Caco-2 (cell line): ENCODE measurements at regions not wholly inside any gene's neighbourhood (a gene's known extent, or its start where the extent isn't known, plus 50 kb on each side); places are given as distances from the start of the nearest gene placed in this dataset.

ENCODE experiments used
- BruUV-seq: library from RNA; stranded (reverse); fragments of 400-500 nt; replicated peaks from 2 replicates; lab custom pipeline; 2021; lab: Mats Ljungman, UMichigan
- CTCF ChIA-PET: fragments of 300-600 bp; sonication (Branson Sonifier 250); formaldehyde crosslinking; loops from one replicate; lab custom pipeline; 2022; ENCODE audit warnings: antibody characterized with exemption; lab: Charles Lee
- POLR2A ChIA-PET: fragments of 300-600 bp; sonication (Branson Sonifier 250); formaldehyde crosslinking; loops from one replicate; lab custom pipeline; 2022; ENCODE audit warnings: antibody characterized with exemption; lab: Charles Lee
- DNase-seq, 2 experiments: peaks; one replicate each; pipeline versions ENCODE4 v3.0.0 to v3.0.0-alpha.2; 2020 to 2022
- H3K27me3 ChIP-seq: replicated peaks from 2 replicates; pipeline ENCODE4 v1.6.0; 2011; ENCODE audit warnings: low read length; ENCODE audit not compliant: control insufficient read depth, insufficient read depth
- H3K36me3 ChIP-seq: 2 replicates; pipeline ENCODE4 v1.5.1; 2011; ENCODE audit warnings: low read length; ENCODE audit not compliant: control insufficient read depth, insufficient read depth
- H3K4me1 ChIP-seq: fragments of 250-450 bp; sonication (Bioruptor Pico); 2 replicates; pipeline ENCODE4 v1.5.1; 2020; ENCODE audit warnings: mild to moderate bottlenecking
- H3K4me3 ChIP-seq: 2 replicates; pipeline ENCODE4 v1.5.1; 2011; ENCODE audit warnings: low read depth, mild to moderate bottlenecking, control low read depth, low read length
- H3K9me3 ChIP-seq: fragments of 250-450 bp; sonication (Bioruptor Pico); 2 replicates; pipeline ENCODE4 v1.5.1; 2020; ENCODE audit warnings: mild to moderate bottlenecking, moderate library complexity
- H3K27ac Mint-ChIP-seq: one replicate; pipeline ENCODE4 v1.8.0; 2022; ENCODE audit warnings: mixed read lengths; ENCODE audit not compliant: unreplicated experiment
- H3K27me3 Mint-ChIP-seq: one replicate; pipeline ENCODE4 v1.8.0; 2022; ENCODE audit warnings: mixed read lengths; ENCODE audit not compliant: insufficient read depth, unreplicated experiment
- H3K36me3 Mint-ChIP-seq: one replicate; pipeline ENCODE4 v1.8.0; 2022; ENCODE audit warnings: mild to moderate bottlenecking, mixed read lengths; ENCODE audit not compliant: insufficient read depth, unreplicated experiment
- H3K4me1 Mint-ChIP-seq: one replicate; pipeline ENCODE4 v1.8.0; 2022; ENCODE audit warnings: low read depth, mixed read lengths; ENCODE audit not compliant: unreplicated experiment
- H3K4me3 Mint-ChIP-seq: one replicate; pipeline ENCODE4 v1.8.0; 2022; ENCODE audit warnings: mild to moderate bottlenecking, moderate library complexity, mixed read lengths; ENCODE audit not compliant: unreplicated experiment
- H3K9me3 Mint-ChIP-seq: one replicate; pipeline ENCODE4 v1.8.0; 2022; ENCODE audit warnings: mixed read lengths; ENCODE audit not compliant: unreplicated experiment
- intact Hi-C: fragments of 100-400 bp; cut with micrococcal nuclease; formaldehyde crosslinking; loops from one replicate; pipeline ENCODE4 v1.10.0; 2022; ENCODE audit not compliant: unreplicated experiment
- TF ChIP-seq, protein P1 (sequence below), 2 experiments: fragments of 200-600 bp in 1 of 2; IDR thresholded peaks; 1 replicate in 1 of 2; 2 replicates in 1 of 2; pipeline versions ENCODE4 v1.5.1 to v1.8.0; 2011 to 2022; ENCODE audit warnings: antibody characterized with exemption in 1 of 2, control low read depth in 1 of 2, inconsistent platforms in 1 of 2, low read depth in 1 of 2, low read length in 1 of 2, mild to moderate bottlenecking in 1 of 2, moderate library complexity in 1 of 2; ENCODE audit not compliant: insufficient read depth in 1 of 2, severe bottlenecking in 1 of 2, unreplicated experiment in 1 of 2

DNA sequence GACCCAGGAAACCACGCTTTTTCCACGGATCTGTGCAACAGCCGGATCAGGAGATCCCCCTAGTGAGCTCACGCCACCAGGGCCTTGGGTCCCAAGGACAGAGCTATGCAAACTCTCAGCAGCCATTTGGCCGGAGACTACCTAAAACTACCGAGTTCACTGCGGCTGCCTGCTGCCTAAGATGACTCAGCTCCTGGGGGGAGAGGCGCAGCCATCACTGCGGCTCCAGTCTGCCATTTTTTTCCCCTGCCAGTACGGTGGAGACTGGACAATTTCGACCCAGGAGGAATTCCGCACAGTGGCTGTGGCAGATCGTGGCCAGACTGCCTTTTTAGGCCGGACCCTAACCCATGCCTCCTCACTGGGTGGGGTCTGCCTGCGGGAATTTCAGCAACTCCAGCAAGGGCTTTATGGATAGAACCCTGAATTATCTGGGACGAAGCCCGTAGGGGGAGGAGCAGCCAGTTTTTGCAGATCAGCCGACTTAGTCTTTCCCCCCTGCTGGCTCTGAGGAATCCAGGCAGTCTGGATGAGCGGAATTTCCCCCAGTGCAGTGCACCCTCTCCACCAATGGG lies 424.9 kb upstream of the UBE2E3 start:
- no peaks in the 10 kb centered on the region for H3K27me3 ChIP-seq
- BruUV-seq: no TSS peak
- H3K27me3 Mint-ChIP-seq: peaks cover 2% of the 10 kb centered on the region
- no peaks in the 10 kb centered on the region for H3K9me3 ChIP-seq
- no peak overlapping the region for H3K4me3 Mint-ChIP-seq
- H3K9me3 Mint-ChIP-seq: no peaks in the 10 kb centered on the region
- intact Hi-C loops: no loop called here
- DNase-seq: no peak
- no peak overlapping the region for H3K4me3 ChIP-seq
- TF ChIP-seq, protein P1, sequence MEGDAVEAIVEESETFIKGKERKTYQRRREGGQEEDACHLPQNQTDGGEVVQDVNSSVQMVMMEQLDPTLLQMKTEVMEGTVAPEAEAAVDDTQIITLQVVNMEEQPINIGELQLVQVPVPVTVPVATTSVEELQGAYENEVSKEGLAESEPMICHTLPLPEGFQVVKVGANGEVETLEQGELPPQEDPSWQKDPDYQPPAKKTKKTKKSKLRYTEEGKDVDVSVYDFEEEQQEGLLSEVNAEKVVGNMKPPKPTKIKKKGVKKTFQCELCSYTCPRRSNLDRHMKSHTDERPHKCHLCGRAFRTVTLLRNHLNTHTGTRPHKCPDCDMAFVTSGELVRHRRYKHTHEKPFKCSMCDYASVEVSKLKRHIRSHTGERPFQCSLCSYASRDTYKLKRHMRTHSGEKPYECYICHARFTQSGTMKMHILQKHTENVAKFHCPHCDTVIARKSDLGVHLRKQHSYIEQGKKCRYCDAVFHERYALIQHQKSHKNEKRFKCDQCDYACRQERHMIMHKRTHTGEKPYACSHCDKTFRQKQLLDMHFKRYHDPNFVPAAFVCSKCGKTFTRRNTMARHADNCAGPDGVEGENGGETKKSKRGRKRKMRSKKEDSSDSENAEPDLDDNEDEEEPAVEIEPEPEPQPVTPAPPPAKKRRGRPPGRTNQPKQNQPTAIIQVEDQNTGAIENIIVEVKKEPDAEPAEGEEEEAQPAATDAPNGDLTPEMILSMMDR (IDR thresholded peaks at IDR 0.05; ENCODE audit: insufficient read depth in 1 of 2, low read depth in 1 of 2, low read length in 1 of 2, severe bottlenecking in 1 of 2, unreplicated experiment in 1 of 2): no peak
- ChIA-PET CTCF (no interaction called here), POLR2A (no interaction called here)
- no peaks in the 10 kb centered on the region for H3K36me3 Mint-ChIP-seq
- H3K4me1 Mint-ChIP-seq: no peaks in the 10 kb centered on the region
- no peak overlapping the region for H3K27ac Mint-ChIP-seq
- no peaks in the 10 kb centered on the region for H3K36me3 ChIP-seq
- no peaks in the 10 kb centered on the region for H3K4me1 ChIP-seq

DNA sequence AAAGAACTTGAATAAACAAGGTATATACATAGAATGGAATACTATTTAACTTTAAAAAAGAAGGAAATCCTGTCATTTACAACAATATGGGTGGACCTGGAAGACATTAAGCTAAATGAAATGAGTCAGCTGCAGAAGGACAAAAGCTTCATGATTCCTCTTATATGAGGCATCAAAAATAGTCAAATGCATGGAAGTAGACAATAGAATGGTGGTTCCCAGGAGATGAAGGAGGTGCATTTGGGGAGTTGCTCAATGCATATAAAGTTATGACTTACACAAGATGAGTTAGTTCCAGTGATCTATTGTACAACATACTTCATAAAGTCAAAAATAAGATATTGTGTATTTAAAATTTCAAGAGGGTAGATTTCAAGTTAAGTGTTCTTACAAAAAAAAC lies 426.1 kb upstream of the UBE2E3 start:
- ChIA-PET CTCF (no interaction called here), POLR2A (no interaction called here)
- intact Hi-C loops: no loop called here
- H3K4me3 ChIP-seq: no peak overlapping the region
- no peaks in the 10 kb centered on the region for H3K4me1 ChIP-seq
- H3K9me3 Mint-ChIP-seq: no peaks in the 10 kb centered on the region
- TF ChIP-seq, protein P1 (IDR thresholded peaks at IDR 0.05; ENCODE audit: insufficient read depth in 1 of 2, low read depth in 1 of 2, low read length in 1 of 2, severe bottlenecking in 1 of 2, unreplicated experiment in 1 of 2): no peak
- no peaks in the 10 kb centered on the region for H3K36me3 ChIP-seq
- H3K36me3 Mint-ChIP-seq: no peaks in the 10 kb centered on the region
- no peak overlapping the region for H3K27ac Mint-ChIP-seq
- DNase-seq: no peak
- H3K27me3 Mint-ChIP-seq: peaks cover 2% of the 10 kb centered on the region
- no peaks in the 10 kb centered on the region for H3K4me1 Mint-ChIP-seq
- no peaks in the 10 kb centered on the region for H3K9me3 ChIP-seq
- H3K27me3 ChIP-seq: no peaks in the 10 kb centered on the region
- H3K4me3 Mint-ChIP-seq: no peak overlapping the region
- no TSS peak for BruUV-seq

DNA sequence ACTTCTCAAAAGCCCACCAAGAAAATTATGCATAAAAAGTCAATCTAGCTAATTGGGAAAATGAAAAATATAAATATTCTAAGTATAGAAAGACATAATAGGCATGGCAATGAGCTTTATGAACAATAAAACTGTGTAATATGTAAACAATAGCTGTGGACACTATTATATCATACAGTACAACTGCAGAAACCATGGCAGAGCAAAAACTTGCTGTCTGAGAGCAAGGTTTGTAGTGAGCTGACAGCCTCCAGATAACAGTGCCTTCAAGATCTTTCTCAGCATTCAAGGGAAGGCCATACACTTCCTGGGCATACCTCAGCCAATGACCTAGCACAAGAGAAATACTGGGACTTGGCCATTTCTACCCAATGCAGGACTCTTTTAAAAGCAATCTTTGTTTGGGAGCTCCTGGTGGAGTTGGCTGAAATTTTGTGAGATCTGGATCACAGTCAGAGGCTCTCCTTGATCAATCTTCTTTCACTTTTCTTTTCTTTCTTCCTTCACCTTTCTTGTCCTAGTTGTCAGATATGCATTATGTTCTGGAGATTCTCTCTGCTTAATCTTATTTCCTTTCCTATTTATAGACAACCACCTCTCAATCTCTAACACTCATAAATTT lies 427.2 kb upstream of the UBE2E3 start:
- intact Hi-C loops: no loop called here
- ChIA-PET POLR2A (no interaction called here), CTCF (no interaction called here)
- H3K27me3 Mint-ChIP-seq: peaks cover 2% of the 10 kb centered on the region
- no peaks in the 10 kb centered on the region for H3K36me3 Mint-ChIP-seq
- no peaks in the 10 kb centered on the region for H3K9me3 Mint-ChIP-seq
- Histone ChIP-seq H3K4me3 (no peak overlapping the region), H3K9me3 (no peaks in the 10 kb centered on the region), H3K36me3 (no peaks in the 10 kb centered on the region), H3K4me1 (no peaks in the 10 kb centered on the region), H3K27me3 (no peaks in the 10 kb centered on the region)
- TF ChIP-seq, protein P1 (IDR thresholded peaks at IDR 0.05; ENCODE audit: insufficient read depth in 1 of 2, low read depth in 1 of 2, low read length in 1 of 2, severe bottlenecking in 1 of 2, unreplicated experiment in 1 of 2): no peak
- no TSS peak for BruUV-seq
- DNase-seq: no peak
- no peaks in the 10 kb centered on the region for H3K4me1 Mint-ChIP-seq
- no peak overlapping the region for H3K4me3 Mint-ChIP-seq
- no peak overlapping the region for H3K27ac Mint-ChIP-seq
